ENCODE measurements at regions not wholly inside any gene's neighbourhood (a gene's known extent, or its start where the extent isn't known, plus 50 kb on each side); places are given as distances from the start of the nearest gene placed in this dataset.

DNA sequence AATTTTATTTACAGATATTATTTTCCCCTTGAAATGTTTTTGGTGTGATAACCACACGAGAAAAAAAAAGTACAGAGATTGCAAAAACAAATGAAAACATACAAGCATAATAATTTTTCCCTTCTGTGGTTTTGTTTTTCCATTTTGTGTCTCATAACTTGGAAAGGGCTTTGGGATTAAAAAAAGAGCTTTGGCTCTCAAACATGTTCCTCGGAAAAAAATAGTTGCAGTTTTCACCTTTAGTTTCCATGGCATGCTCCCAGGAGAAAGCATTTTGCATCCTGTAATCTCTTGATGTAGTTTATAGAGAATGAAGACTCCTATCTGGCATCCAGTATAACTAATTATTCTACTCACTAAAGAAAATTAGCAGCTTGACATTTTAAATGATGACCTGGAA lies 362.1 kb upstream of the PDGFD start:
- no peaks in the 10 kb centered on the region for H3K4me1 Mint-ChIP-seq (ENCODE audit: low read depth)
- no peak overlapping the region for H3K27ac Mint-ChIP-seq
- H3K4me3 Mint-ChIP-seq, result no peak overlapping the region
- no peaks in the 10 kb centered on the region for H3K27me3 Mint-ChIP-seq
- H3K9me3 Mint-ChIP-seq, result no peaks in the 10 kb centered on the region
- no peaks in the 10 kb centered on the region for H3K36me3 Mint-ChIP-seq (ENCODE audit: low read depth)
- intact Hi-C loops (cut with micrococcal nuclease), result no loop called here

DNA sequence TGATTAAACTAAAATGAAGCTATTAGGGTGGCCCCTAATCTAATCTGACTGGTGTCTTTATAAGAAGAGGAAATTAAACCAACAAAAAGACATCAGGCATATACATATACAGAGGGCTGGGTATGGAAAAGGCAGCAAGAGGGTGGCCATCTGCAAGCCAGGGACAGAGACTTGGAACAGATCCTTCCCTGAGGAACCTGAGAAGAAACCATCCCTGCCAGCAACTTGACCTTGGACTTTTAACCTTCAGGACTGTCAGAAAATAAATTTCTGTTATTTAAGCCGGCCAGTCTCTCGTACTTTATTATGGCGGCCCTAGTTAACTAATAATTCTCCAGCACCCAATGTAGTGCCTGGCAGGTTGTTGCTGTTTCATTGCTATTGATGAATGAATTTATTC lies 361.5 kb upstream of the PDGFD start:
- no peaks in the 10 kb centered on the region for H3K27me3 Mint-ChIP-seq
- no peaks in the 10 kb centered on the region for H3K36me3 Mint-ChIP-seq (ENCODE audit: low read depth)
- H3K4me1 Mint-ChIP-seq (ENCODE audit: low read depth), result no peaks in the 10 kb centered on the region
- H3K9me3 Mint-ChIP-seq, result no peaks in the 10 kb centered on the region
- H3K27ac Mint-ChIP-seq, result no peak overlapping the region
- H3K4me3 Mint-ChIP-seq, result no peak overlapping the region
- intact Hi-C loops (cut with micrococcal nuclease), result no loop called here

DNA sequence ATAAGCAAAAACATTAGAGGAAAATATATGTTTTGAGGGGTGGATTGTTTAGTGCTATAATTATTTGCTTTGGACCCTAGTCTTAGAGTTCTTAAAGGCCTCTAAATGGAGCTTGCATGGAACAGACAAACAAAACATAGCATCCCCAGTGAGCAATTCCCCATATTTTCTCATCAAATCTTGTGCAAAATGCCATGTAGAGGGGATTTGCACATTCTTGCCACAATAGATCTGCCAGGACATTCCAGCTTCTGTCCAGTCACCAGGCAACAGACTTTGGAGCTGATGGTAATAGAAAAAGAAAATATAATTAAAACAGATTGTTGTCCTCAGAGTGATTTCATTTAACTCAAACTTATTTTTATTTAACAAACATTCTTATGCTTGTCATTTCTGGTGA lies 360.3 kb upstream of the PDGFD start:
- Mint-ChIP-seq H3K27ac (no peak overlapping the region), H3K27me3 (no peaks in the 10 kb centered on the region), H3K4me3 (no peak overlapping the region), H3K9me3 (no peaks in the 10 kb centered on the region), H3K4me1 (ENCODE audit: low read depth) (no peaks in the 10 kb centered on the region), H3K36me3 (ENCODE audit: low read depth) (no peaks in the 10 kb centered on the region)
- intact Hi-C loops (cut with micrococcal nuclease), result no loop called here

DNA sequence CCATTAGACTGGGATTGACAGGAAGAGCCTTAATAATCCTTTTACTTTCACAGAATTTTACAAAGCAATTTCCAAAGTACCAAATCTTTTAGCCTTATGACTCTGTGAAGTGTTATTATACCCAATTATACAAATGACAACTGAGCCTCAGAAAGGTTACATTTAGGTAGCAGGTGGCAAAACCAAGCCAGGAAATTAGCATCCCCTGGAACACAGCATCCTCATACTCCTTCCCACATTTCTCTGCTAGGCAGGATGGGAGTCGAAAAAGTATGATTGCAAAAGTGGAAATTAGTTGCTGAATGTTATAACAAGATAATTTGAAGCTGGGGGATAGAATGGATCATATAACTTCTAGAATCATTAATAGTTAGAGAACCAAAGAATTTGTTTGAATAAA lies 359.7 kb upstream of the PDGFD start:
- no peak overlapping the region for H3K27ac Mint-ChIP-seq
- no peaks in the 10 kb centered on the region for H3K27me3 Mint-ChIP-seq
- no peaks in the 10 kb centered on the region for H3K9me3 Mint-ChIP-seq
- no peaks in the 10 kb centered on the region for H3K4me1 Mint-ChIP-seq (ENCODE audit: low read depth)
- no peaks in the 10 kb centered on the region for H3K36me3 Mint-ChIP-seq (ENCODE audit: low read depth)
- no peak overlapping the region for H3K4me3 Mint-ChIP-seq
- intact Hi-C loops (cut with micrococcal nuclease), result no loop called here

DNA sequence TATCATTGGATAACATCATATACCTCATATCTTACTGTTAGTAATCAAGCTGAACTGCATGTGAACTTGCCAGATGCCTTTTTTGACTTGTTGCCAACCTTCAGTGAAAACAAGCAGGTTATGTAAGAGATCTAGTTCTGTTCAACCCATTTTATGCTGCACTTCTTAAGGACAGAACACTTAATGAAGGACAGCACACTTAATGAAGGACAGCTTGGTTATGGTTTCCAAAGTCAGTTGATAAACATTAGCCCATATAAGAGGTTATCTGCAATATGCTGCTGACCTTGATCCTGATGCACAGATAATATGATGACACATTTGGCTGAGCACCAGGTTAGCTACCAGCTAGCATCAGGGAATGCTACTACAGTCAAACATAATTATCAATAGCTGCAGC lies 358.7 kb upstream of the PDGFD start:
- Mint-ChIP-seq H3K27ac (no peak overlapping the region), H3K36me3 (ENCODE audit: low read depth) (no peaks in the 10 kb centered on the region), H3K4me1 (ENCODE audit: low read depth) (no peaks in the 10 kb centered on the region), H3K4me3 (no peak overlapping the region), H3K27me3 (no peaks in the 10 kb centered on the region), H3K9me3 (no peaks in the 10 kb centered on the region)
- intact Hi-C loops (cut with micrococcal nuclease), result no loop called here

DNA sequence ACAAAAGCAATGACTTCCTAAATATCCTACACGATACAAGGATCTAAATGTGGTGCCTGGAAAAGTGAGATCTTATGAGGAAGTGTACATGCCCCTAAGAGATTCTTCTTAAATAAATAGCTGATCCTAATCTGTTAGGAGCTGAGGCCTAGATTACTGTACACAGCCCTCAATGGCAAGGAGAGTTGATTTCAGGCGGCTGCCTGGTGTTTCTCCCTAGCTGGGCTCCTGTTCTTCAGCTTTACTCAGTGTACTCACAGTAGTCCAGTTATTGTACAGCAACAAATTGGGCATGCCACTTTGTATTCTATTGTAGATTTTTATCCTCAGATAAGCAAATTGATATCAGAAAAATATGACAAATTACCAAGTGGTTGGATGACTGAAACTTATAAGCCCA lies 358.2 kb upstream of the PDGFD start:
- H3K27me3 Mint-ChIP-seq, result no peaks in the 10 kb centered on the region
- no peak overlapping the region for H3K4me3 Mint-ChIP-seq
- no peaks in the 10 kb centered on the region for H3K4me1 Mint-ChIP-seq (ENCODE audit: low read depth)
- H3K36me3 Mint-ChIP-seq (ENCODE audit: low read depth), result no peaks in the 10 kb centered on the region
- no peak overlapping the region for H3K27ac Mint-ChIP-seq
- H3K9me3 Mint-ChIP-seq, result no peaks in the 10 kb centered on the region
- intact Hi-C loops (cut with micrococcal nuclease), result no loop called here

DNA sequence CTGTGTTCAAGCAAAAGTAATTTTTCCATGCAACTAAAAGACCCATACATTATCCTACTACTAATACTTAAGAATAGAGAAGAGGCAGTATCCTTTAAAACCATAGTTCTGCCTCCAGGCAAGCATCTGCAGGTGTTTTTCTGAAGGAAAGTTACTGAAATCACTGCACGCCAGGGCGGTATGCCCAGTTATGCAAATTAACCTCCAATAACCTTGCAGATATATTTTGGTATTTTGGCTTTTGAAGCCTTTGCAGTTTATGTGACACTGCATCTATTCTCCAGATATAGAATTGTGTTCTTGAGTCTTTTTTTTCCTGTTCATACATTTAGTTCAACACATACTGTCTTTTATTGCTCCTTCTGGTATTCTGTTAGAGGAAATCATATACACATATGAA lies 346.2 kb upstream of the PDGFD start:
- Mint-ChIP-seq H3K27ac (no peak overlapping the region), H3K4me3 (no peak overlapping the region), H3K4me1 (ENCODE audit: low read depth) (no peaks in the 10 kb centered on the region), H3K9me3 (no peaks in the 10 kb centered on the region), H3K36me3 (ENCODE audit: low read depth) (no peaks in the 10 kb centered on the region), H3K27me3 (no peaks in the 10 kb centered on the region)
- intact Hi-C loops (cut with micrococcal nuclease), result no loop called here

DNA sequence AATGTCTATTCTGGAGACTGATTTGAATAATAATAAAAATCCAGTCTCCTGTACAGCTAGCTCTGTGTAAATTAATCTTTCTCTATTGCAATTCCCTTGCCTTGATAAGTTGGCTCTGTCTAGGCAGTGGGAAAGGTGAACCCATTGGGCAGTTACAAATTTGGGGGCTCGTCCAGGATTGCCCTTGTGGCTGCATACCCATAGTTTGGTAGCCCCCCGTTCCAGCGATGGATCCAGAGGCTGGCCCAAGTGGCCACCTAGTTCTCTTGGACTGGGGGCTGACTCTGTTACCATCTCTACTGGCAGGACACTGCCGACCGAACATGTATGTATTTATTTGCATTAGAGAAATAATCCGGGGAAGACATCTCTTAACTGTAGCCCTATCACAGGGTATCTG lies 326.2 kb upstream of the PDGFD start:
- intact Hi-C loops (cut with micrococcal nuclease), result no loop called here
- no peaks in the 10 kb centered on the region for H3K4me1 Mint-ChIP-seq (ENCODE audit: low read depth)

DNA sequence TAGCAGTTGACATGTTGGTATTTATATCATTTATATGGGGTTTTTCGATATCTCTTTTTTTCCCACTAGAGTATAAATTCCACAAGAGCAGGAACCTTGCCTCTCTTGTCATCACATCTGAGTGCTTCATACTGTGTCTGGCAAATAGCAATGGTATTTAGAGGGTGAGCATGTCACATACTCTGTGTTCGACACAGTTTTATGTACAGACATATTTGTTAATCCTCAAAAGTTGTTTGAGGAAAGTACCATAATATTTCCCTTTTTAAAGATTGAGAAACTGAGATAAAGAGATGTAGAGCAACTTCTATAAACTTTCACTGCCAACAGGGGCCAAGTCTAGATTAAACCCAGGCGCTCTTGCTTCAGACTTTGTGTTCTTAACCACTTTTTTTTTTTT lies 324.6 kb upstream of the PDGFD start:
- Mint-ChIP-seq H3K27ac (no peak overlapping the region), H3K4me1 (ENCODE audit: low read depth) (no peaks in the 10 kb centered on the region), H3K27me3 (no peaks in the 10 kb centered on the region), H3K4me3 (no peak overlapping the region), H3K9me3 (peaks cover 30% of the 10 kb centered on the region), H3K36me3 (ENCODE audit: low read depth) (no peaks in the 10 kb centered on the region)
- intact Hi-C loops (cut with micrococcal nuclease), result no loop called here

More for the DNA sequence above, 326.2 kb upstream of the PDGFD start:
- Mint-ChIP-seq H3K27me3 (no peaks in the 10 kb centered on the region), H3K4me3 (no peak overlapping the region), H3K27ac (no peak overlapping the region), H3K36me3 (ENCODE audit: low read depth) (no peaks in the 10 kb centered on the region), H3K9me3 (peaks cover 30% of the 10 kb centered on the region)

DNA sequence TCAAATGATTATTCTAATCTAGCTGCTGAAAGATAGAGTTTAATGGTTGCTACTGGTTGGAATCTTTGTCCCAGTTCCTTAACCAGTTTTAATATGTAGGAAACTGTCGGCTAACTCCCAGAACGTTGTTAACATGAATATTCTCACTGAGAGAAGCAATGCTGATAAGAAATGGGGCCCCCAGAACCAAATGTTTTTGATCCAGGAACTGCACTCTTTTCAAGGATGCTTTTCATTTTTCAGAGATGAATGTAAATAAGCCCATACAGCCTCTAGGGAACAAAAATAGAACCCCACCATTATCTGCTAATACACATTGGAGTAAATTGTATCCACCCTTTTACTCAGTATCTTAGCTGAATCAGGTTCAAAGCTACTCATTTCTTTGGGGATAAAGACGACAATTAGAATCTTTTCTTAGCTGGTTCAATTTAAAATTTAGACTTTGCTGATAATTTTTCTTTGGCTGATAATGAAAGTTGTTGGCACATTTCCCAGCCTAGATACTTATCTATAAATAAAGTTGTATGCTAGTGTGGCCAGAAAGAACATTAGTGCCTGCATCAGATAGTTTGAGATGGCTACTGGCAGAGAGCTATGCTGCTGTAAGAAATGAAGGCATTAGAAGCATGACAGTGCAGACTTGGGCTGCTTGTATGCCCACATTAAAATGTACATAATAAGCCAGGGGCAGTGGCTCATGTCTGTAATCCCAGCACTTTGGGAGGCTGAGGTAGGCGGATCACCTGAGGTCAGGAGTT lies 323.3 kb upstream of the PDGFD start:
- no peaks in the 10 kb centered on the region for H3K27me3 Mint-ChIP-seq
- no peaks in the 10 kb centered on the region for H3K36me3 Mint-ChIP-seq (ENCODE audit: low read depth)
- intact Hi-C loops (cut with micrococcal nuclease), result no loop called here

DNA sequence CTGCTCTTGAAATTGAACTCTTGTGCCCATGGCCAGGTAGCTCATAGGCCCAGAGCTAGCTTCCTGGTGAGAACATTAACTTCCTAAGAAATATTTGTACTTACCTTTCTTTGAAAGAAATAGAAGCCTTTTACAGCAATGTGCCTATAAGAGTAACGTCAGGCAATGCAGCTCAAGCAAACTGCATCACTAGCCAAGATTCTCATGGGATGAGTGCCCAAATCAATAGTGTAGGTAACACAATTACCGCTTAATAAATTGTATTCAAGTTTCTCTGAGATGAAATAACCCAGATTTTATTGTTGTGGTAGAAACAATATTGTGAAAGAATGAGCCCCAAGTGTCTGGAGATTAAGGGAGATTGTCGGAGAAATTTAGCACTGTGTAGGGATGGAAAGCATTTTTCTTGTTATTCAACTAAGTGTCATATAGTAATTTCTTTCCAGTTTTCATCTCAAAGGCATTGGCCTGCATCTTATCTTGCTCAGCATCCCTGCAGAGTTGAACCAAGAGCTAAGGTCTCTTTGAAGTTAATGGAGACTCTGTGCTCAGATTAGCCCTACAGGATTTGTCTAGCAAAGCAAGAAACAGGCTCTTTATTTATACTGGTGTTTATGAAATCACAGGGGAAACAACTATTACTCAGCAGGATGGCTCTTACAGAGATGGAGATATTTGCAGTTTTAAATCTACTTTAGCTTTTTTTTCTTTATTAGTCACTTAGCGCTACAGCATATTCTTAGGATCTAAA lies 321.0 kb upstream of the PDGFD start:
- Mint-ChIP-seq H3K4me1 (ENCODE audit: low read depth) (no peaks in the 10 kb centered on the region), H3K27ac (no peak overlapping the region), H3K4me3 (no peak overlapping the region), H3K27me3 (no peaks in the 10 kb centered on the region), H3K36me3 (ENCODE audit: low read depth) (no peaks in the 10 kb centered on the region), H3K9me3 (peaks cover 24% of the 10 kb centered on the region)
- intact Hi-C loops (cut with micrococcal nuclease), result no loop called here

More for the DNA sequence above, 323.3 kb upstream of the PDGFD start:
- Mint-ChIP-seq H3K4me1 (ENCODE audit: low read depth) (no peaks in the 10 kb centered on the region), H3K4me3 (no peak overlapping the region), H3K27ac (no peak overlapping the region), H3K9me3 (peaks cover 40% of the 10 kb centered on the region)

DNA sequence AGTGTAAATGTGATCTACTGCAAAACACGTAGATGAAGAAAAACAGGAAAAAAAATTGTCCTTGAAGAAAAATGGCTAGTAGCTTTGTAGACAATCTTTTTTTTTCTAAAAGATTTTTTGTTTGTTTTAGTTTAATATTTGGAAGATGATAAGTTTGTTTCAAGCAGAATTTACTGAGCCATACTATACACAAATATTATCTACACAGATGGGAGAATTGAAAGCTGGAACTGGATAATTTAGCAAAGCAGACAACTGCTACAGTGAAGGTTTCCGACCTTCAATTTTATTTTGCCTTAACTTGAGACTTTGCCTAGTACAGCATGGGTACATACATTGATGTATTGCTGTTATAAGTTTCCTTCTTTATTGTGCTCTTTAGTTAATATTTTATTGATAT lies 313.0 kb upstream of the PDGFD start:
- Mint-ChIP-seq H3K36me3 (ENCODE audit: low read depth) (no peaks in the 10 kb centered on the region), H3K27ac (no peak overlapping the region), H3K4me1 (ENCODE audit: low read depth) (no peaks in the 10 kb centered on the region), H3K27me3 (no peaks in the 10 kb centered on the region), H3K4me3 (no peak overlapping the region), H3K9me3 (no peaks in the 10 kb centered on the region)
- intact Hi-C loops (cut with micrococcal nuclease), result no loop called here

DNA sequence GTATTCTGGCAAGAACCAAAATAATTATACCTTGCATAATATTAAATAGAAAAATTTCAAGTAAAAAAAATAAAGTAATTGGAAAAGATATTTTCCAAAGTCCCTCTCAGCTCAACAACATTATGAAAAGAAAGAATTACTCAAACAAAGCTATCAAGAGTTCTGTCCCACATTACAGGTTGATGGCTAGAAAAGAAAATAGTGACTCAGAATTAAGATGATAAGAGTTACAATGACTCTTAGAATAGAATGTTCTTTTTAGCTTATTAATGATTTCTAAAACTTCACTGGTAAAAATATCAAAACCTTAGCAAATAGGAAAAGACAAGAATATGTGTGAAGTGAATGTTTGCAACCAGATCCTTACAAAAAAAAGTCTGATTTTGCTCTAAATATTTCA lies 312.5 kb upstream of the PDGFD start:
- Mint-ChIP-seq H3K27me3 (no peaks in the 10 kb centered on the region), H3K36me3 (ENCODE audit: low read depth) (no peaks in the 10 kb centered on the region), H3K4me3 (no peak overlapping the region), H3K27ac (no peak overlapping the region), H3K9me3 (no peaks in the 10 kb centered on the region), H3K4me1 (ENCODE audit: low read depth) (no peaks in the 10 kb centered on the region)
- intact Hi-C loops (cut with micrococcal nuclease), result no loop called here

DNA sequence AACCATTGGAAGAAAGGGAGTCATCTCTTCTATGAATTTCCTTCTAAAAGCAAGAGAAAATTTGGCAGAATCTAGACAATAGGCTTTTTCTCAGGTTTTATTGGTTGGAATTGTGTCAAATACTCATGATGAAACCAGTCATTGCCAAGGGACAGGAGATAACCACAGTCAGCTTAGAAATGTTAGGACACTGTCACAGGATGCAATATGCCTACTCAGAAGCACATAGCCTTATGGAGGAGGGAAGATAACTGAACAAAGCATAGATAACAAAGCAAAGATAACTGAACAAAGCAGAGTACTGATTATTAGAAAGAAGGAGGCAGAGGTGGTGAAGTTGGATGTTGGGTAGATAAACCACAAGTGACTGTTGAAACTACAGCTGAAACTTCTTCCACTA lies 303.5 kb upstream of the PDGFD start:
- Mint-ChIP-seq H3K27ac (no peak overlapping the region), H3K4me3 (no peak overlapping the region)

DNA sequence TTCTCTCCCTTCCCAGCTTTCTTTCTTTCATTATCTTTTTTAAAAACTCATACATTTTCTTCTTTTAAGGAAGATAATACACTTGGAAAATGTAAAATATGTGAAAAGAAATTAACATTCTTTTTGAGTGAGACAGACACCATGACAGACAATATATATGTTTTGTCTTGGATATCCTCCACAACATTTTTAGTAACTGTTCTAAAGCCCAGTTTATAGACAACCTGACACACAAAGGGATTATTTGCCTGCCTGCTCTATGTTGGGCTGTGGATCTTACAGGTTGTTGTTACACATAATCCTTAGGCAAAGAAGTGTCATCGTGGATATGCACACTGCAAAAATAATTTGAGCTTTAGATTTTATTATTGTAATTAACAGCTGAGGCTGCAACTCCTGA lies 301.4 kb upstream of the PDGFD start:
- intact Hi-C loops (cut with micrococcal nuclease), result no loop called here
- Mint-ChIP-seq H3K4me3 (no peak overlapping the region), H3K9me3 (no peaks in the 10 kb centered on the region), H3K27me3 (no peaks in the 10 kb centered on the region), H3K27ac (no peak overlapping the region), H3K36me3 (ENCODE audit: low read depth) (no peaks in the 10 kb centered on the region), H3K4me1 (ENCODE audit: low read depth) (no peaks in the 10 kb centered on the region)

More for the DNA sequence above, 303.5 kb upstream of the PDGFD start:
- Mint-ChIP-seq H3K36me3 (ENCODE audit: low read depth) (no peaks in the 10 kb centered on the region), H3K9me3 (no peaks in the 10 kb centered on the region), H3K4me1 (ENCODE audit: low read depth) (no peaks in the 10 kb centered on the region), H3K27me3 (no peaks in the 10 kb centered on the region)
- intact Hi-C loops (cut with micrococcal nuclease), result no loop called here

Measured in dendritic cell treated with granulocyte-macrophage colony-stimulating factor and Interleukin-4, amounts not matched to agents 40 ng/mL and 50 ng/mL, for 4 days (primary cell).